ENCODE measurements at regions not wholly inside any gene's neighbourhood (a gene's known extent, or its start where the extent isn't known, plus 50 kb on each side); places are given as distances from the start of the nearest gene placed in this dataset.

DNA sequence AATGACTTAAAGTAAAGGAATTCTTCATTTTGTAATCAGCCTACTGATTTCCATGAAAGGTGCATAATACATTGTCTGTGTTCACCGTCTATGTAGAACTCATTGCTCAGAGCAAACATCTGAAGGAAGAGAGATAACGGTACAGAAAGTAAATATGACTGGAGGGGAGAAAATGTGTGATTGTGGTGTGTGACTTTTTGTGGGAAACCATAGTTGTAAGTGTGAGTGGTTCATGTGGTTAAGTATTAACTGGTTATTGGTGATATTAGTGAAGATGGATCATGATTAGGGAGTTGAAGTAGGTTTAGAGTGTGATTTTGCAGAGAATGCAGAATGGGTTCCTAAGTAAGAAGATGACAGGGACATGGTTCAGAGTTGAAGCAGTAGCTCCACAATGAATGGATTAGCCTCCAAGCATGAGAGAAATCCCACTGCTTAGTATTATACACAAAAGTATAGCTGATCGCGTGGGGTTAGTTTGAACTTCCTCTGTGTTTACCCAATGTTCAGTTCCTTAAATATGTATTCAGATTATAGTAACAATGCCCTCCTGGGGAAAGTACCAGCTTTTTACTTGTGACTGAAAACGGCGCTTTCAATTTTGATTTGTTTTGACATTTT lies 368.9 kb downstream of the UTRN start (continued):
- TF ChIP-seq MIER3 (CRISPR knock-in tag; IDR thresholded peaks at IDR 0.05; ENCODE audit: borderline replicate concordance) (peak; percentile 79; the same call in 1 of the 2 replicates), NCOA2 (CRISPR knock-in tag; IDR thresholded peaks at IDR 0.05) (peak; percentile 95), NFYC (CRISPR knock-in tag; IDR thresholded peaks at IDR 0.05) (peak; percentile 25; the same call in 1 of the 2 replicates), ZEB1 (IDR thresholded peaks at IDR 0.05; ENCODE audit: insufficient replicate concordance, low read depth) (no peak), ARNT2 (CRISPR knock-in tag; IDR thresholded peaks at IDR 0.05; ENCODE audit: low read depth) (peak; percentile 22; the same call in 1 of the 2 replicates), ZSCAN9 (CRISPR knock-in tag; IDR thresholded peaks at IDR 0.05; ENCODE audit: borderline replicate concordance) (peak; percentile 83), KLF15 (CRISPR knock-in tag; IDR thresholded peaks at IDR 0.05; ENCODE audit: borderline replicate concordance) (no peak), ZNF777 (CRISPR knock-in tag; IDR thresholded peaks at IDR 0.05) (0 out of 2 replicates have a peak, but pooled peaks have one; percentile 46), CCAR2 (optimal IDR thresholded peaks at IDR 0.05; ENCODE audit: low read depth, low read length) (no peak), ZNF703 (CRISPR knock-in tag; IDR thresholded peaks at IDR 0.05; ENCODE audit: borderline replicate concordance) (no peak), ZNF326 (CRISPR knock-in tag; IDR thresholded peaks at IDR 0.05; ENCODE audit: borderline replicate concordance) (no peak), ASH2L (IDR thresholded peaks at IDR 0.05; ENCODE audit: insufficient read length, low read depth, low read length) (peak; percentile 49), HOXA5 (CRISPR knock-in tag; IDR thresholded peaks at IDR 0.05) (peak; percentile 97; the same call in 1 of the 2 replicates), ZNF614 (CRISPR knock-in tag; IDR thresholded peaks at IDR 0.05; ENCODE audit: borderline replicate concordance) (peak; percentile 85), REL (CRISPR knock-in tag; conservative IDR thresholded peaks at IDR 0.05) (0 out of 2 replicates have a peak, but pooled peaks have one; percentile 57), ZSCAN29 (CRISPR knock-in tag; conservative IDR thresholded peaks at IDR 0.05) (peak; percentile 66; the same call in 1 of the 2 replicates), GFI1 (CRISPR knock-in tag; IDR thresholded peaks at IDR 0.05; ENCODE audit: borderline replicate concordance) (peak; percentile 26; the same call in 1 of the 2 replicates), RARA (CRISPR knock-in tag; IDR thresholded peaks at IDR 0.05) (peak; percentile 84)
- TF ChIP-seq, protein P1, sequence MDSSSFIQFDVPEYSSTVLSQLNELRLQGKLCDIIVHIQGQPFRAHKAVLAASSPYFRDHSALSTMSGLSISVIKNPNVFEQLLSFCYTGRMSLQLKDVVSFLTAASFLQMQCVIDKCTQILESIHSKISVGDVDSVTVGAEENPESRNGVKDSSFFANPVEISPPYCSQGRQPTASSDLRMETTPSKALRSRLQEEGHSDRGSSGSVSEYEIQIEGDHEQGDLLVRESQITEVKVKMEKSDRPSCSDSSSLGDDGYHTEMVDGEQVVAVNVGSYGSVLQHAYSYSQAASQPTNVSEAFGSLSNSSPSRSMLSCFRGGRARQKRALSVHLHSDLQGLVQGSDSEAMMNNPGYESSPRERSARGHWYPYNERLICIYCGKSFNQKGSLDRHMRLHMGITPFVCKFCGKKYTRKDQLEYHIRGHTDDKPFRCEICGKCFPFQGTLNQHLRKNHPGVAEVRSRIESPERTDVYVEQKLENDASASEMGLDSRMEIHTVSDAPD (CRISPR knock-in tag; IDR thresholded peaks at IDR 0.05) = peak; percentile 72; the same call in 1 of the 2 replicates
- TF ChIP-seq, protein P2, sequence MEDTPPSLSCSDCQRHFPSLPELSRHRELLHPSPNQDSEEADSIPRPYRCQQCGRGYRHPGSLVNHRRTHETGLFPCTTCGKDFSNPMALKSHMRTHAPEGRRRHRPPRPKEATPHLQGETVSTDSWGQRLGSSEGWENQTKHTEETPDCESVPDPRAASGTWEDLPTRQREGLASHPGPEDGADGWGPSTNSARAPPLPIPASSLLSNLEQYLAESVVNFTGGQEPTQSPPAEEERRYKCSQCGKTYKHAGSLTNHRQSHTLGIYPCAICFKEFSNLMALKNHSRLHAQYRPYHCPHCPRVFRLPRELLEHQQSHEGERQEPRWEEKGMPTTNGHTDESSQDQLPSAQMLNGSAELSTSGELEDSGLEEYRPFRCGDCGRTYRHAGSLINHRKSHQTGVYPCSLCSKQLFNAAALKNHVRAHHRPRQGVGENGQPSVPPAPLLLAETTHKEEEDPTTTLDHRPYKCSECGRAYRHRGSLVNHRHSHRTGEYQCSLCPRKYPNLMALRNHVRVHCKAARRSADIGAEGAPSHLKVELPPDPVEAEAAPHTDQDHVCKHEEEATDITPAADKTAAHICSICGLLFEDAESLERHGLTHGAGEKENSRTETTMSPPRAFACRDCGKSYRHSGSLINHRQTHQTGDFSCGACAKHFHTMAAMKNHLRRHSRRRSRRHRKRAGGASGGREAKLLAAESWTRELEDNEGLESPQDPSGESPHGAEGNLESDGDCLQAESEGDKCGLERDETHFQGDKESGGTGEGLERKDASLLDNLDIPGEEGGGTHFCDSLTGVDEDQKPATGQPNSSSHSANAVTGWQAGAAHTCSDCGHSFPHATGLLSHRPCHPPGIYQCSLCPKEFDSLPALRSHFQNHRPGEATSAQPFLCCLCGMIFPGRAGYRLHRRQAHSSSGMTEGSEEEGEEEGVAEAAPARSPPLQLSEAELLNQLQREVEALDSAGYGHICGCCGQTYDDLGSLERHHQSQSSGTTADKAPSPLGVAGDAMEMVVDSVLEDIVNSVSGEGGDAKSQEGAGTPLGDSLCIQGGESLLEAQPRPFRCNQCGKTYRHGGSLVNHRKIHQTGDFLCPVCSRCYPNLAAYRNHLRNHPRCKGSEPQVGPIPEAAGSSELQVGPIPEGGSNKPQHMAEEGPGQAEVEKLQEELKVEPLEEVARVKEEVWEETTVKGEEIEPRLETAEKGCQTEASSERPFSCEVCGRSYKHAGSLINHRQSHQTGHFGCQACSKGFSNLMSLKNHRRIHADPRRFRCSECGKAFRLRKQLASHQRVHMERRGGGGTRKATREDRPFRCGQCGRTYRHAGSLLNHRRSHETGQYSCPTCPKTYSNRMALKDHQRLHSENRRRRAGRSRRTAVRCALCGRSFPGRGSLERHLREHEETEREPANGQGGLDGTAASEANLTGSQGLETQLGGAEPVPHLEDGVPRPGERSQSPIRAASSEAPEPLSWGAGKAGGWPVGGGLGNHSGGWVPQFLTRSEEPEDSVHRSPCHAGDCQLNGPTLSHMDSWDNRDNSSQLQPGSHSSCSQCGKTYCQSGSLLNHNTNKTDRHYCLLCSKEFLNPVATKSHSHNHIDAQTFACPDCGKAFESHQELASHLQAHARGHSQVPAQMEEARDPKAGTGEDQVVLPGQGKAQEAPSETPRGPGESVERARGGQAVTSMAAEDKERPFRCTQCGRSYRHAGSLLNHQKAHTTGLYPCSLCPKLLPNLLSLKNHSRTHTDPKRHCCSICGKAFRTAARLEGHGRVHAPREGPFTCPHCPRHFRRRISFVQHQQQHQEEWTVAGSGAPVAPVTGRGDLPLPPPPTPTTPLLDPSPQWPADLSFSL (CRISPR knock-in tag; IDR thresholded peaks at IDR 0.05) = peak; percentile 100
- TF ChIP-seq, protein P3, sequence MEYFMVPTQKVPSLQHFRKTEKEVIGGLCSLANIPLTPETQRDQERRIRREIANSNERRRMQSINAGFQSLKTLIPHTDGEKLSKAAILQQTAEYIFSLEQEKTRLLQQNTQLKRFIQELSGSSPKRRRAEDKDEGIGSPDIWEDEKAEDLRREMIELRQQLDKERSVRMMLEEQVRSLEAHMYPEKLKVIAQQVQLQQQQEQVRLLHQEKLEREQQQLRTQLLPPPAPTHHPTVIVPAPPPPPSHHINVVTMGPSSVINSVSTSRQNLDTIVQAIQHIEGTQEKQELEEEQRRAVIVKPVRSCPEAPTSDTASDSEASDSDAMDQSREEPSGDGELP (IDR thresholded peaks at IDR 0.05; ENCODE audit: borderline replicate concordance, low read depth) = peak; percentile 83

Measured in HepG2 (cell line).